ENCODE measurements at regions not wholly inside any gene's neighbourhood (a gene's known extent, or its start where the extent isn't known, plus 50 kb on each side); places are given as distances from the start of the nearest gene placed in this dataset.
"Not testable (repeated sequence)": the region's sequence is repeated elsewhere in the genome, so short reads cannot be mapped to it uniquely, and the experiment has no call there.

DNA sequence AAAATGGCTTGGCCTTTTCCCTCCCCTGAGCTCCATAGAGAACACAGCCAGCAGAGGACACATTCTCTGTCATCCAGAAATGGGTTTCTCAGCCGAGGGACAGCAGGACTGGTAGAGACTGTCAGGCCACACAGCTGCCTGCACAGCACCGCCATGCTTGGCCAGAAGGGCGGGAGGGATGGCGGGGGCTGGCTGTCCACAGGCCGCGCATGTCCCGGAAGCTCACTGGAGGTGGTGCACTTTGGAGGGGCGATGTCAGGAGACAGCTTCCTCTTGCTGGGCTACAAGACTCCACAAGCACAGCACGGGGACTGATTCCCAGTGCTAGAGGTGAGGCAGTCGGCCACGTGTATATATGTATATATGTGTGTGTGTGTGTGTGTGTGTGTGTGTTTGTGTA, 125.3 kb downstream of the GOLGA6L4 start:
- POLR2A ChIA-PET; H3K27ac ChIP-seq (ENCODE audit: low read depth, low read length); DNase-seq (ENCODE audit: low read depth, low spot score); CTCF ChIA-PET; H3K27me3 ChIP-seq (ENCODE audit: control insufficient read depth, insufficient read depth, low read length); H3K9me3 ChIP-seq (ENCODE audit: control insufficient read depth, insufficient read depth, low read length); H3K4me3 ChIP-seq (ENCODE audit: low read depth, low read length): not testable (repeated sequence)

DNA sequence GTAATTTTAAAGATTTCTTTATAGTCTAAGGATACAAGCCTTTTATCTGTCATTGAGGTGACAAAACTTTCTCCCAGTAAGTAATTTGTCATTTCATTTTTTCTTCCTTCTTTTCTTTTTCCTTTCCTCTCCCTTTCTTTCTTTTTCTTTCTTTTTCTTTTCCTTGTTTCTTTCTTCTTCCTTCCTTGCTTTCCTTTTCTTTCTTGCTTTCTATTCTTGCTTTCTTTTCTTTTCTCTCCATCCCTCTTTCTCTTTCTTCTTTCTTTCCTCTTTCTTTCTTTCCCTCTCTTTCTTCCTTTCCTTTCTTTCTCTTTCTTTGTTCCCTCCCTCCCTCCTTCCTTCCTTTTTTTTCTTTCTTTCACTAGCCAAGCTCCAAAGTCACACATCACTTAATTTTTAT, 148.8 kb downstream of the GOLGA6L4 start:
- H3K9me3 ChIP-seq (ENCODE audit: control insufficient read depth, insufficient read depth, low read length); H3K27me3 ChIP-seq (ENCODE audit: control insufficient read depth, insufficient read depth, low read length); CTCF ChIA-PET; H3K4me3 ChIP-seq (ENCODE audit: low read depth, low read length); H3K27ac ChIP-seq (ENCODE audit: low read depth, low read length); DNase-seq (ENCODE audit: low read depth, low spot score); POLR2A ChIA-PET: not testable (repeated sequence)

DNA sequence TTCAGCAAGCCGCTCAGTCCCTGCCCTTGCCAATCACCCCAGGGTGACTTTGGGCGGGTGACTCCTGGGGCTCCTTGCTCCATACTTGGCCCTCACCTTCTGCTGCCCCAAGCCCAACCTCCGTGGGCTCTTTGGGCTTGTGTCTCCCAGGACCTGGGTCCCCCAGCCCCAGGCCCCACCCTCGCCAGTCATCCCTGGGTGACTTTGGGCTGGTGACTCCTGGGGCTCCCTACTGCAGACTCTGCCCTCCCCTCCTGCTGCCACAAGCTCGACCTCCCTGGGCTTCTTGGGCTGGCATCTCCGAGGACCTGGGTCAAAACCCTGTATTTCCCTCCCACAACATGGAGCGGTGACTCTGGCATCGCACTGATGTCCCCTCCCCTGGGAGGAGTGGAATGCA, 151.5 kb downstream of the GOLGA6L4 start:
- TF ChIP-seq, protein P1, sequence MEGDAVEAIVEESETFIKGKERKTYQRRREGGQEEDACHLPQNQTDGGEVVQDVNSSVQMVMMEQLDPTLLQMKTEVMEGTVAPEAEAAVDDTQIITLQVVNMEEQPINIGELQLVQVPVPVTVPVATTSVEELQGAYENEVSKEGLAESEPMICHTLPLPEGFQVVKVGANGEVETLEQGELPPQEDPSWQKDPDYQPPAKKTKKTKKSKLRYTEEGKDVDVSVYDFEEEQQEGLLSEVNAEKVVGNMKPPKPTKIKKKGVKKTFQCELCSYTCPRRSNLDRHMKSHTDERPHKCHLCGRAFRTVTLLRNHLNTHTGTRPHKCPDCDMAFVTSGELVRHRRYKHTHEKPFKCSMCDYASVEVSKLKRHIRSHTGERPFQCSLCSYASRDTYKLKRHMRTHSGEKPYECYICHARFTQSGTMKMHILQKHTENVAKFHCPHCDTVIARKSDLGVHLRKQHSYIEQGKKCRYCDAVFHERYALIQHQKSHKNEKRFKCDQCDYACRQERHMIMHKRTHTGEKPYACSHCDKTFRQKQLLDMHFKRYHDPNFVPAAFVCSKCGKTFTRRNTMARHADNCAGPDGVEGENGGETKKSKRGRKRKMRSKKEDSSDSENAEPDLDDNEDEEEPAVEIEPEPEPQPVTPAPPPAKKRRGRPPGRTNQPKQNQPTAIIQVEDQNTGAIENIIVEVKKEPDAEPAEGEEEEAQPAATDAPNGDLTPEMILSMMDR (IDR thresholded peaks at IDR 0.05; ENCODE audit: low read depth, low read length) = no peak
- H3K27ac ChIP-seq (ENCODE audit: low read depth, low read length) = no peak overlapping the region
- CTCF ChIA-PET = no interaction called here
- POLR2A ChIA-PET = no interaction called here
- DNase-seq (ENCODE audit: low read depth, low spot score) = no peak
- H3K4me3 ChIP-seq (ENCODE audit: low read depth, low read length) = no peak overlapping the region
- H3K9me3 ChIP-seq (ENCODE audit: control insufficient read depth, insufficient read depth, low read length) = no peaks in the 10 kb centered on the region
- H3K27me3 ChIP-seq (ENCODE audit: control insufficient read depth, insufficient read depth, low read length) = no peaks in the 10 kb centered on the region

DNA sequence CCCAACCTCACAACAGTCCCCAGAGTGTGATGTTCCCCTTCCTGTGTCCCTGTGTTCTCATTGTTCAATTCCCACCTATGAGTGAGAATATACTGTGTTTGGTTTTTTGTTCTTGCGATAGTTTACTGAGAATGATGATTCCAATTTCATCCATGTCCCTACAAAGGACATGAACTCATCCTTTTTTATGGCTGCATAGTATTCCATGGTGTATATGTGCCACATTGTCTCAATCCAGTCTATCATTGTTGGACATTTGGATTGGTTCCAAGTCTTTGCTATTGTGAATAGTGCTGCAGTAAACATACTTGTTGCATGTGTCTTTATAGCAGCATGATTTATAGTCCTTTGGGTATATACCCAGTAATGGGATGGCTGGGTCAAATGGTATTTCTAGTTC, 152.6 kb downstream of the GOLGA6L4 start:
- H3K27me3 ChIP-seq (ENCODE audit: control insufficient read depth, insufficient read depth, low read length); POLR2A ChIA-PET; H3K9me3 ChIP-seq (ENCODE audit: control insufficient read depth, insufficient read depth, low read length); CTCF ChIA-PET; H3K4me3 ChIP-seq (ENCODE audit: low read depth, low read length); DNase-seq (ENCODE audit: low read depth, low spot score); H3K27ac ChIP-seq (ENCODE audit: low read depth, low read length): not testable (repeated sequence)

DNA sequence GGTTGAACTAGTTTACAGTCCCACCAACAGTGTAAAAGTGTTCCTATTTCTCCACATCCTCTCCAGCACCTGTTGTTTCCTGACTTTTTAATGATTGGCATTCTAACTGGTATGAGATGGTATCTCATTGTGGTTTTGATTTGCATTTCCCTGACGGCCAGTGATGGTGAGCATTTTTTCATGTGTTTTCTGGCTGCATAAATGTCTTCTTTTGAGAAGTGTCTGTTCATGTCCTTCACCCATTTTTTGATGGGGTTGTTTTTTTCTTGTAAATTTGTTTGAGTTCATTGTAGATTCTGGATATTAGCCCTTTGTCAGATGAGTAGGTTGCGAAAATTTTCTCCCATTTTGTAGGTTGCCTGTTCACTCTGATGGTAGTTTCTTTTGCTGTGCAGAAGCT, 153.1 kb downstream of the GOLGA6L4 start:
- CTCF ChIA-PET; H3K4me3 ChIP-seq (ENCODE audit: low read depth, low read length); H3K27ac ChIP-seq (ENCODE audit: low read depth, low read length); POLR2A ChIA-PET; DNase-seq (ENCODE audit: low read depth, low spot score); H3K9me3 ChIP-seq (ENCODE audit: control insufficient read depth, insufficient read depth, low read length); H3K27me3 ChIP-seq (ENCODE audit: control insufficient read depth, insufficient read depth, low read length): not testable (repeated sequence)

DNA sequence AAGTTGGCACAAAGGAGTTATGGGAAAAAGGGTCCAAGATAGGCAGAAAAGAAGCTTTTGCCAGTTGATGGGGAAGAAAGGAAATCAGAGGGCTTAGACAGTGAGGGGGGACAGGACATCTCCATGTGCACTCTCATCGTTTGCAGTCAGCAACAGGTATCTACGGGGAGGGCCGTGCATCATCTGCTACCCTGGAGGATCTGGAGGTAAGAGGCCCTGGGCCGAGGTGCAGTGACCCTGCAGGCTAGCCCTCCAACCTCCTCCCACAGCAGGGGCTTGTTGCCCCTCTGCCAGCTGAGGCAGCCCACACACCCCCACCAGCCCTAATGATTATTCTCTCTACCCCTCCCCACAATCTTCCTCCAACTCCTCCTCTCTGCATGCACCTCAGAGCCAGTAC, 154.8 kb downstream of the GOLGA6L4 start:
- H3K27ac ChIP-seq (ENCODE audit: low read depth, low read length); H3K27me3 ChIP-seq (ENCODE audit: control insufficient read depth, insufficient read depth, low read length); H3K4me3 ChIP-seq (ENCODE audit: low read depth, low read length); H3K9me3 ChIP-seq (ENCODE audit: control insufficient read depth, insufficient read depth, low read length); DNase-seq (ENCODE audit: low read depth, low spot score); CTCF ChIA-PET; POLR2A ChIA-PET: not testable (repeated sequence)

DNA sequence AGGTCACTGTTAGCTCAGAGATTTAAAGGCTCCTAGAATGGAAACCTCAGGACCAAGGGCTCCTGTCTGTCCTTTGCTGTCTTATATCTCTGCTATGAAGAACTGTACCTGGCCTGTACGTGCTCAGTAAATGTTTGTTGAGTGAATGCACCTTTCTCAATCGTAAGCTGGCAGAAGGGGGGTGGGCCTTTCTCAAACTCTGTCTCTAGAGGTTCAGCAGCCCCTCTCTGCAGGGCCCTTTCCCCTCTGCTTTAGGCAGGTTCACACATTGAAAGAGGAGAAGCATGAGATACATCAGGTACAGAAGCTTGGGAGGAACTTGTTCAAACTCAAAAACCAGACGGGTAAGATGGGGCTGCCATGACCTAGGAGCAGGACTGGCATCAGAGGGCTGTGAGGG, 155.6 kb downstream of the GOLGA6L4 start:
- Histone ChIP-seq H3K4me3 (ENCODE audit: low read depth, low read length) (no peak overlapping the region), H3K9me3 (ENCODE audit: control insufficient read depth, insufficient read depth, low read length) (no peaks in the 10 kb centered on the region), H3K27me3 (ENCODE audit: control insufficient read depth, insufficient read depth, low read length) (no peaks in the 10 kb centered on the region), H3K27ac (ENCODE audit: low read depth, low read length) (no peak overlapping the region)
- ChIA-PET CTCF (no interaction called here), POLR2A (no interaction called here)
- TF ChIP-seq, protein P1 (IDR thresholded peaks at IDR 0.05; ENCODE audit: low read depth, low read length) = no peak
- no peak for DNase-seq (ENCODE audit: low read depth, low spot score)

DNA sequence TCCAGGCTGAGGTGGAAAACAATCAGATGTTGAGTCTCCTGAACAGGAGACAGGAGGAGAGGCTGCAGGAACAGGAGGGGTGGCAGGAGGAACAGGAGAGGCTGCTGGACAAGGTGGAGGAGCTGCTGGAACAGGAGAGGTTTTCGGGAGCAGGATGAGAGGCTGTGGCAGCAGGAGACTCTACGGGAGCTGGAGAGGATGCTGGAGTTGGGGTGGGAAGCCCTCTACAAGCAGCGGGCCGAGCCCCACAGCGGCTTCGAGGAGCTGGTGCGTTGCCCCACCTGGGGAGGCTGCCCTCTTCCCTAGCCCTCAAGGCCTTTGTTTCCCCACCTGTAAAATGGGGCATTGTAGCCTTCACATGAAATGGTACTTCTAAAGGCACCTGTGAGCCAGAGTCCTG, 156.4 kb downstream of the GOLGA6L4 start:
- DNase-seq (ENCODE audit: low read depth, low spot score); H3K4me3 ChIP-seq (ENCODE audit: low read depth, low read length); H3K27me3 ChIP-seq (ENCODE audit: control insufficient read depth, insufficient read depth, low read length); H3K9me3 ChIP-seq (ENCODE audit: control insufficient read depth, insufficient read depth, low read length); POLR2A ChIA-PET; H3K27ac ChIP-seq (ENCODE audit: low read depth, low read length): not testable (repeated sequence)
- CTCF ChIA-PET = interaction anchor here (0.6 kb wide), 1 partner anchor 589 kb away, joined by 4 read pairs; no protein-coding TSS in a partner anchor

DNA sequence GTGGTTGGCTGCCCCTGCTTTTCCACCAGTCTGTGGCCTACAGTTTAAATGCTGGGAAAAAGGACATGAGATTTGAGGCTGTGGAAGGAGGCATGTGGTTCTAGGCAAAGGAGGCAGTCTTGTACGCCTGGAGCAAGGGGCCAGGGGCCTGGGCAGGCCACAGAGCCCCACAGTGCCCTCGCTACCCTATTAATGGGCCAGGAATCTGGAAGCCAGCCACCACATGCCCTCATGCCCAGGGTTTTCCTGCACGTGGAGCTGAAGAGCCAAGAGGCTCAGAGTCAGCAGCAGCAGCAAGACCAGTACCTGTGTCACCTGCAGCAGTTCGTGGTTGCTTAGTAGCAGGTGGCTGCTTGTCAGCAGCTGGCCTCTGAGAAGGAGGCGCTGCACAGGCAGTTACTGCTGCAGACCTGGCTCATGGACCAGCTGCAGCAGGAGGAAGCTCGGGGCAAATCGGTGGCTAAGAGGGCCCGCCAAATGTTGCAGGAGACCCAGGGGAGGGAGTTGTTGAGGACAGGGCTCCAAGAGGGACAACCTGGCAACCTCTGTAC, 157.9 kb downstream of the GOLGA6L4 start:
- H3K4me3 ChIP-seq (ENCODE audit: low read depth, low read length); POLR2A ChIA-PET; H3K27me3 ChIP-seq (ENCODE audit: control insufficient read depth, insufficient read depth, low read length); DNase-seq (ENCODE audit: low read depth, low spot score); CTCF ChIA-PET; H3K9me3 ChIP-seq (ENCODE audit: control insufficient read depth, insufficient read depth, low read length); H3K27ac ChIP-seq (ENCODE audit: low read depth, low read length): not testable (repeated sequence)

DNA sequence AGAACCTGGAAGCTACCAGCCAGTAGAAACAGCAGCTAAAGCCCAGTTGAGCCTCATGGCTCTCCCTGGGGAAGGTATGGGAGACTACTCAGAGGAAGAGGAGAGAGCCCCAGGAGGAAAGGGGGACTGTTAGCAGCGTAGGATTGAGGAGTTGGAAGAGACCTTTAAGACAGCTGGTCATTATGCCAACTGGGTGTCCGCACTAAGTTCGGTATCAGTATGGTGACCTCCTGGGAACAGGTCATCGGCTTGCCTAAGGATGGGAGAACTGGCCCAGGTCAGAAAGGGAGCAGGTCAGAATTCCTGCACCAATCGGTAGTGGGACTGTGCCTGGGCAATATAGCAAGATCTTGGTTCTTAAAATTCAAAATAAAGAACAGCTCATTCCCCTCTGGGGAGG, 158.4 kb downstream of the GOLGA6L4 start:
- POLR2A ChIA-PET; DNase-seq (ENCODE audit: low read depth, low spot score): not testable (repeated sequence)

DNA sequence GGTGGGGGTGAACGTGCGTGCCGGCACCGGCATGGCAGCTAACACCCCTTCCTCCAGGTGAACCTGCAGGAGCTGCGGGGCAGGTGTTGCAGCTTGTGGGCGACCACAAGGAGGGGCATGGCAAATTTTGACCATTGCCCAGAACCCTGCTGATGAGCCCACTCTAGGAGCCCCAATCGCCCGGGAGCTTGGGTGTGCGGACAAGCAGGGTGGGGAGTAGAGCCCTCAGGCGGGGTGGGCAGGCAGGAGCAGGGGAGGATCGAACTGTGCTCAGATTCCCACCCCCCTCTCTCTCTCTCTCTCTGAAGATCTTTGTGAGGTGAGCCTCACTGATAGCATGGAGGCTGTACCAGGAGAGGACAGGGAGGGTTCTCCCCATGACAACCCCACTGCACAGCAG, 159.8 kb downstream of the GOLGA6L4 start:
- POLR2A ChIA-PET; DNase-seq (ENCODE audit: low read depth, low spot score); CTCF ChIA-PET; H3K27ac ChIP-seq (ENCODE audit: low read depth, low read length); H3K27me3 ChIP-seq (ENCODE audit: control insufficient read depth, insufficient read depth, low read length); H3K9me3 ChIP-seq (ENCODE audit: control insufficient read depth, insufficient read depth, low read length); H3K4me3 ChIP-seq (ENCODE audit: low read depth, low read length): not testable (repeated sequence)

More for the DNA sequence above, 158.4 kb downstream of the GOLGA6L4 start:
- H3K9me3 ChIP-seq (ENCODE audit: control insufficient read depth, insufficient read depth, low read length); H3K27ac ChIP-seq (ENCODE audit: low read depth, low read length); H3K27me3 ChIP-seq (ENCODE audit: control insufficient read depth, insufficient read depth, low read length); H3K4me3 ChIP-seq (ENCODE audit: low read depth, low read length); CTCF ChIA-PET: not testable (repeated sequence)

Measured in AG04450 (cell line).